Left renal pelvis (tissue), 4 donors: ENCODE measurements at regions not wholly inside any gene's neighbourhood (a gene's known extent, or its start where the extent isn't known, plus 50 kb on each side); places are given as distances from the start of the nearest gene placed in this dataset.

Experiments used
- DNase-seq, 4 donors: peaks; one replicate each; pipeline ENCODE4 v3.0.0-alpha.2; 2013; ENCODE audit warnings: low read depth in 4 of 4, low spot score in 3 of 4

DNA sequence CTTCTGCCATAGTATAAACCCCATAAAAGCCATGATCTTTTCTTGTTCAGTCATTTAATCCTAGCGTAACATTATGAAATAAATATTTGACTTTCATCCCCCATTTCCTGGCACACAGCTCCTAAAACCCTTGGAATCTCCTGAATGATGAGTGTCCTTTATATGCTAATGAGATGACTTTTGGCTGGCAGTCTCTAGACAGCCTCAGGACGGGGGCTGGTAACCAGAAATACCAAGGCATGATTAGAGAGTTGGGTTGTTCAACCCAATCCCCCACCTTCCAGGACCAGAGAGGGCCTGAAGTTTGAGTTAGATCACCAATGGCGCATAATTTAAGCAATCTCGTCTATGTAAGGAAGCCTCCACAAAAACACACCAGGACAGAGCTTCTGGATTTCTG, 1246.1 kb upstream of the TENM4 start:
- DNase-seq: no peak

DNA sequence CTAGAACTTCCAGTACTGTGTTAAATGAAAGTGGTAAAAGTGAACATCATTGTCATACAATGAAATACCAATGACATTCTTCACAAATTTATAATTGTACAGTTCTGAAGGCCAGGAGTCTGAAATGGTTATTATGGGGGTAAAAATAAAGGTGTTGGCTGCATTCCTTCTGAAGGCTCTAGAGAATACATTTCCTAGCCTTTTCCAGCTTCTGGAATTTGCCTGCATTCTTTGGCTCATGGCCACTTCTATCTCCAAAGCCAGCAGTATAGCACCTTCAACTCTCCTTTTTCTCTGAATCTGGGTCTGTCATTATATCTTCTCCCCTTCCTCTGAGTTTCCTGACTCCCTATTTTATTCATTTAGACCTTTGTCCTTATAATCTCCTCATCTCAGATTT, 1232.7 kb upstream of the TENM4 start:
- no peak for DNase-seq

DNA sequence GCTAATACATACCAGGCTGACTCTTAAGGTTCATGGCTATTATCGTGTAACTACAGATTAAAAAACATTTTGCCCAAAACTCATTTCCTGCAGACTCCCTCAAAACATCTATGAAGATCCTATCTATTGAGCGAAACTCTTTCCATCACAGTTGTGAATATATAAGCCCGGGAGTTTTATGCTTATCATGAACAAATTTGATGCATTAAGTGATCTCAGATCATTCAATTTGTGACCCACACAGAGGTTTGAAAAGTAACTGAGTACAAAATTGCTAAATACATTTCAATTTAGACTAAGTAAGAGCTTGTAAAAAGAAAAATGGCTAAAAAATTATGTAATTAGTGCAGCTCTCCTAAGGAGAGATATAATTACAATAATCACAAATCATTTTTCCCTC, 1228.8 kb upstream of the TENM4 start:
- DNase-seq: no peak

DNA sequence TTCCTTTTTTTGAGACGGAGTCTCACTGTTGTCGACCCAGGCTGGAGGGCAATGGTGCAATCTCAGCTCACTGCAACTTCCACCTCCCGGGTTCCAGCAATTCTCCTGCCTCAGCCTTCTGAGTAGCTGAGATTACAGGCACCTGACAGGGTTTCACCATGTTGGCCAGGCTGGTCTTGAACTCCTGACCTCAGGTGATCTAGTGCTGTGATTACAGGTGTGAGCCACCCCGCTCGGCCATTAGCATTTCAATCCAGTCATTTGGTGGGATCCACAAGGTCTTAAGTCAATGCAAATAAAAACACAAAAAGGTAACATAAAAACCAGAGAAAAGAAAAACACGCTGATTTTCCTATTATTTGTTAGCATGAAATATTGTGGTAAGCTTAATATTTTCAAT, 1227.2 kb upstream of the TENM4 start:
- DNase-seq: no peak

DNA sequence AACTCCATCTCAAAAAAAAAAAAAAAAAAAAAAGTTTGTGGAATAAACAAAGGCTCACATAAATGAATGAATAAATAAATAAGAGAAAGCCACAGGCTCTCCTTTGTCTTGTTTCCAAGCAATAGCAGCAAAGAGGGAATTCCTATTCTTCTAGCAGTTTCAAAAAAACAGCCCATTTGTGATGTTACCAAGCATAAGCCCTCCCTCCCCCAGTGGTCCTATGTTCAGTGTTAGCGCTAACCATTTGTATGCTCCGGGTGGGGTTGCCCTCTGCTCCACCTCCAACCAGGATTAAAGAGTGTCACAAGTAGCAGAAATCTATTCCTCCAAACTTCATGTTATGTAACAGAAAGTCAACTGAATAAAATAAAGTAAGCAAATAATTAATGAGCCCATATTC, 1215.0 kb upstream of the TENM4 start:
- no peak for DNase-seq

DNA sequence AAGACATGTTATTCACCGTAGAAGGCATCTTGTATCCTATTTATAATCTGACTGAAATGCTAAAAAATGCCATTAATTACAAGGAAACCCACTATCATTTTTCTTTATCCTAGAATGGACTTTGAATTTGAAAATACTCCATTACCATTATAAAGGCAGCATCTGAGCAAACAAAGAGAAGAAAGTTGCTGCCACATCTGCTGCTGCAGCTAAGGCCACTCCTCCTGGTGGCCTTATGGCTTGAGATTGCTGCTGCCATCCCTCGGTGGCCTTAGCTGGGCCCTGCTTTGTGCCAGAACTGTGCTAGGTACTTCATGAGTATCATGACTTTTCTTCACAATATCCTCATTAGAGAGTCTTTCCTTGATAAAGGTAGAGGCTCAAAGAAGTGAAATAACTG, 1210.1 kb upstream of the TENM4 start:
- no peak for DNase-seq

DNA sequence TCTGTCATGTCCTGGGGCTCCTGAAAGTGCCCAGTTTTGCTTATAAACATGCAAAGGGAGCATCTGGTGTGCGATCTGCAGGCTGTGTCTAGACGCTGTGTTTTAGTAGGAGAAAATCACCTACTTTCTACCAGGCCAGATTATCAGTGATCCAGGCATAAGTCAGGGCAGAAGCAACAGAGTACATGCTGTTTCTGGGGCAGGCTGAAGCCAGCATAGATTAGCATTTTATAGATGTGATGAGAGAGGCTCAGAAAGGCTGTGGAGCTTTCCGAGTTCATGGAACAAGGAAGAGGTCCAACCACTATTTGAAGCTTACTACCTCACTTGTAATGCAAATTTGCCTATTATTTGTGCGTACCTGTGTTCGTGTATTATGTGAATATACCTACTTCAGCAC, 1208.4 kb upstream of the TENM4 start:
- DNase-seq: no peak

DNA sequence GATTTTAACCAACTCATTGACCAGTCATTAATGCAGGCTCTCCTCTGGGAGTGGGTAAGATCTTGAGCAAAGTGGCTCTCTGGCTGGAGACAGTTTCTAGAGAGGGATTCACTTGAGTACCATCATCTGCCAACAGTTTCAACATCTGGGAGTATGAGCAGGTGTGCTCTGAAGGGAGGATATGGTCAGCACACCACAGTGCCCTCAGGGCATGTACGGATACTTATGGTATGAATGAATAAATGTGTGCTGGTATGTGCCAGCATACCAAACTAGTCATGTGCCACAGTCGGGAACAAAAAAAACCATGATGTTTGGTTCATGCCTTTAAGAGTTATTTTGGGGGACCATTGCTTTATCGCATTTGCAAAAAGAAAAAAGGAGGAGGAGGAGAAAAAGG, 1197.5 kb upstream of the TENM4 start:
- DNase-seq: no peak

DNA sequence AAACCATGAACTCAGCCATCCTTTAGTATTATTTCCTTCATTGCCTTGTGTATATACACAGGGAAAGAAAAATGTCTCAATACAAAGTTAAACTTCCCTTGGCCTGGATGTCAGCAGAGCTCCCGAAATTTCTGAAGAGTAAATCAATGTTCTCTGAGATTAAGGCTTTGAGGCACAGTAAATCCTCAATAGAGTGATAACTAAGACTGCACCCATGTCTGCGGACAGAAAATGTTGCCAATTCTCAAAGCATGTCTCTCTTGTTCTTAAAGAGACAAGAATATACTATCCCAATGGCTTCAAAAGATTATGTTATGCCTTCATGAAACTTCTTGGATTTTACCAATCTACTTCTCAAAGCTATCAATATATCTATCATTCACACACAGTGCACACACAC, 1196.7 kb upstream of the TENM4 start:
- DNase-seq: no peak

DNA sequence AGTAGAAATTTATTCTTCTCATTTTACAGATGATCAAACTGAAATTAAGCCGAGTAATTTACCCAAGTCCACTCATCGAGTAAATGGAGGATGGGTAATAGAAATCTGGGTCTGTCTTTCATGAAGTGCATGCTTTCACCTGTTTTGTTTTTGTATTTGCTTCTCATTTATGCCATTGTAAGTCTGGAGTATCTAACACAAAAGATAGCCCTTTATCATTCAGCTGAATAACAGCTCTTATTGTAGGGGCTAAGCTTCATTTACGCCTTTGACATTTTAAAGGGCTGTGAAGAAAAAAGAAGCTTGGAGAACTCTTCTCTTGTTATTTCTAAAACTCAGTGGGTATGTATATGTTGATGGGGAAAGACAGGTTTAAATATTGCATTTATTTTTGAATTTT, 1196.2 kb upstream of the TENM4 start:
- no peak for DNase-seq

DNA sequence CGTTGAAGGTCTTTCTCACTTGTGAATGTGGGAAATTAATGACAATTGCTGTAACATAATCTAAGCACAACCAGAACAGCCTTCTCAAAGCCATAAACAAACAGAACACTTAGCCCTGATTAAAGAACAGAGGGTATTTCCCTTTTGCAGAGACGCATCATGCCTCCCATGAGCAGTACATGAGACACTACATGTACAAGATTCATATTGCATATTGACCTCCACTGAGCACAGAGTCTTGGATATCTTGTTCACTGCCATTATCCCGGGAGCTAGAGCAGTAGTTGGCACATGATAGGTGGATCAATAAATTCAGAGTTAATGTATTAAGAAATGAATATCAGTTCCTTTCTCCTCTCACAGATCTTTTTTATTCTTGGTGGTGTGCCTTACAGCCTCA, 1194.3 kb upstream of the TENM4 start:
- DNase-seq: no peak

DNA sequence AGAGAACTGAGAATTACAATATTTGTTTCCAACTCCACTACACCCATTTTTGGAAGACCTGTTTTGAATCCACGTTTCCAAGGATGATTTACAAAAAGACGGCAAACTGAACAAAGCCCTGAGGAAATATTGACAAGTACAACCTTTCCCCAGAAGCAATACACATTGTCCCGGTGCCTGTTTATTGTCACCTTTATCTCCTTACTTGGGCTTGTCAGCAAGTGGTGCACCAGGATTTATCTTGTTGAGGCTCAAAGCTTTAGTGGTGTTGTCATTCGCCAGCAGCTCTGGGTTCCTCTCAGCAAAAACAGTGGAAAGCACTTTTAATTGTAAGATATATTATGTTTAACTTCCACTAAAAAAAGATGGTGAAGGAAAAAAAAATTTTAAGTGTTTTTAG, 1191.9 kb upstream of the TENM4 start:
- DNase-seq: no peak

DNA sequence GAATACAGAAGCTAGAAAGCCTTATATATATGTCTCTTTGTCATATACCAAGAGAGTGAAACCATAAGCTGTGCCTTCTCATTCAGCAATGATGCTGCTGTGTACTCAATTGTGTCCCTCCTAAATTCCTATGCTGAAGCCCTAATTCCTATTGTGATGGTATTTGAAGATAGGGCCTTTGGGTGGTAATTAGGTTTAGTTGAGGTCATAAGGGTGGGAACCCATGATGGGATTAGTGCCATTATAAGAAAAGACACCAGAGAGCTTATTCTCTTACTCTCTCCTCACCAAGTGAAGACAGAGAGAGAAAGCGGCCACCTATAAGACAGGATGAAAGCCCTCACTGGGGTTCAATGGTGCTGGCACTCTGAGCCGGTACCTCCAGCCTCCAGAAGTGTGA, 1191.3 kb upstream of the TENM4 start:
- DNase-seq: no peak

DNA sequence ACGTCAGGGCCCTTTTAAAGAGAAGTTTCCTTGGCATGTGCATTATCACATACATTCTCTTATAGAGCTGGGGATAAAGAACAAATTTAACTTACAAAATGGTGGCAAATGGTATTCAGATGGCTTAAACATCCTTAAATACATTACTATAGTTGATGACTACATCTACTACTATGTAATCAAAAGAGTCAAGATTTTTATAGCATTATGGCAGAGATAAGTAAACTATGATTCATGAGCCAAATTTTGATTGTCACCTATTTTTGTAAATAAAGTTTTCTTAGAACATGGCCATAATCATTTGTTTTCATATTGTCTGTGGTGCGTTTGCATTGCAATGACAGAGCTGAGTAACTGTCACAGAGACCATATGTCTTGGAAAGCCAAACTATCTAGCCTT, 1188.6 kb upstream of the TENM4 start:
- DNase-seq: no peak

DNA sequence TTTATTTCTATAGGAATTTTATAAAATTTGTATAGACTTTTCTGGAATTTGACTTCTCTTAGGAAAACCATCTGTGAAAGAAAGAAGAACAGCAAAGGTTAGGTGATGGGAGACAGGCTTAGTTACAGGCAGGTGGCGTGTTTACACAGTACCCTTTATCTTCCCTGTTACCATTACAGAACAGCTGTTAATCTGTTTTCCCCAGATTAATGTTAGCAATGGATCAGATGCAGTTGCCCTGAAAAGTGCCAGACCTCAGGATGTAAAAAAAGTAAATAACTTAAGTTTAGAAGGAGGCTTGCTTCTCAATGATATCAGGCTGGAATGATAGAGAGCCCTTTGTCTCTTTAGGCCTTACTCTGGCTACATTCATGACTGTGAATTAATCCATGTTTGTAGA, 1186.5 kb upstream of the TENM4 start:
- no peak for DNase-seq

DNA sequence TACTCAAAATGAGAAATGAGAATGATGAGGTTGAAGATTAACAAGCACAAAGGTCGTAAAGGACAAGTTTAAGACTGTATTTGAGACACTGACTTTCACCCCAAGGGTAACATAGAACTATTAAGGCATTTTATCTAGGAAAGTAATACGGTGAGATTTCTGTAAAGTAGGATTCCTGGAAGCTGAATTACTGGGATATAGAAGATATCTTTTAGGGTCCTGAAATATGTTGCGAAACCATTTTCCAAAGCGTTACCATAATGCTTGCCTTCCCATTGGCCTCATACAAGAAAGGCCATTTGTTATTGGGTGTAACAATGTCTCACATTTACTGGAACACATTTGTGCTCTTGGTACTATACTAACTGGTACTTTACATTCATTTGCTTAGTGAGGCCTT, 1185.9 kb upstream of the TENM4 start:
- DNase-seq: no peak

DNA sequence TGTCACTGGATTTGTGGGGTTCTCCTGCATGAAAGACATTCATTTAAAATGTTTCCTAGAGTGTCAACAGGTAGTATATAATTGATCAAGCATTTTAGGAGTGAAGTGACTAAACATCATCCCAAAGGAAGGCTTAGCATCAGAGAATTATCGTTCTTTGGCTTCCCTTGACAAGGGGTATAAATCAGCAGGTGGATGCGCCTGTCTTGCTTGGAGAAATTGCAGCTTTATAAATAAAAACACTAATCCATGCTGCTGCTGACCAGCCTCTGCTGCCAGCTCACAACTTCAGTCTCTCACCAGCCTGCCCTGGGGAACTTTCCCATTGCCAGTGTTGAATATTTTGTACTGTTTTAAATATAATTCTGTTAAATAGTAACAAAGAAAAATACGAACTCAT, 1184.7 kb upstream of the TENM4 start:
- DNase-seq: no peak

DNA sequence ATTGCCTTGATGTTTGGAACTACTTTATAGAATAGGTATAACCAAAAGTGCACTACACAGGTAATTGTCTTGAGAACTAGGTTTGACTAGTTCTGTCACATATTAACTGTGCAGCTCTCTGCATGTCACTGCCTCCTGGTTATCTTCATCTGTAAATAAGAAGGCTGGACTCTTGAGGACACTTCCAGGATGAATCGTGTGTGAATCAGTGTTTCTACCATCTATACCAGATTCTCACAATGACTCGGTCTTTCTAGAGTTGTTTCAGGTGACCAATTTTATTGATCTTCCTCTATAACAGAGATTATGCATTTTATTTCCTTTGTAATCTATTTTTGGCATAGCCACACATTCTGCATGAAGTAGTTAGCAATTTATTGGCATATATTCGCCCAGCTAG, 1181.0 kb upstream of the TENM4 start:
- no peak for DNase-seq

DNA sequence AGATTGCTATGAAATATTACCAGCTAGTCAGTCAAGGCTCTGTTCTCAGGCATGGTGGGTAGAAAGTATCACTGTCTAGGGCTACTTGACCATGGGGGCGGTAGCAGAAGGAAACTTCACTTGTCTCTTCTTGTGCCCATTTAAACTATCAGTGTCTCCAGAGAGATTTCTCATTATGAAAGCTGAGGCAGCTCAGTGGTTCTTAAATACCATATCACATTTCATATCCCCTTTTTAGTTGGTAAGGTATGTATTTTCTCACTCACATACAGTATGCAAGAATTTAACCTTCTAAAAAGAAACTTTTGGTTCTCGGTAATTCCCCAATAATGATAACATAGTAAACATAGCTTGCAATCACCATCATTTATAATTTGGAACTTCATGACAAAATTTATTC, 1180.0 kb upstream of the TENM4 start:
- no peak for DNase-seq

DNA sequence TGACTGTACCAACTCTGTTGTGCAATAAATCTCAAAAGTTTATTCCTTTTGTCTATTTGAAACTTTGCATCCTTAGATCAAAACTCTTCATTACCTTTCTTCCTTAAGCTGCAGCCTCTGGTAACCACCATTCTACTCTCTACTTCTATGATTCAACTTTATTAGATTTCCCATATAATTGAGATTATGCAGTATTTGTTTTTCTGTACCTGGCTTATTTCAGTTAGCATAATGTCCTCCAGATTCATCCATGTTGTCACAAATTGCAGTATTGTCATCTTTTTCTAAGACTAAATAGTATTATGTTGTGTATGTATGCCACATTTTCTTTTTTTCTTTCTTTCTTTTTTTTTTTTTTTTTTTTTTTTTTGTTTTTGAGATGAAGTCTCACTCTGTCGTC, 1176.3 kb upstream of the TENM4 start:
- DNase-seq: no peak

DNA sequence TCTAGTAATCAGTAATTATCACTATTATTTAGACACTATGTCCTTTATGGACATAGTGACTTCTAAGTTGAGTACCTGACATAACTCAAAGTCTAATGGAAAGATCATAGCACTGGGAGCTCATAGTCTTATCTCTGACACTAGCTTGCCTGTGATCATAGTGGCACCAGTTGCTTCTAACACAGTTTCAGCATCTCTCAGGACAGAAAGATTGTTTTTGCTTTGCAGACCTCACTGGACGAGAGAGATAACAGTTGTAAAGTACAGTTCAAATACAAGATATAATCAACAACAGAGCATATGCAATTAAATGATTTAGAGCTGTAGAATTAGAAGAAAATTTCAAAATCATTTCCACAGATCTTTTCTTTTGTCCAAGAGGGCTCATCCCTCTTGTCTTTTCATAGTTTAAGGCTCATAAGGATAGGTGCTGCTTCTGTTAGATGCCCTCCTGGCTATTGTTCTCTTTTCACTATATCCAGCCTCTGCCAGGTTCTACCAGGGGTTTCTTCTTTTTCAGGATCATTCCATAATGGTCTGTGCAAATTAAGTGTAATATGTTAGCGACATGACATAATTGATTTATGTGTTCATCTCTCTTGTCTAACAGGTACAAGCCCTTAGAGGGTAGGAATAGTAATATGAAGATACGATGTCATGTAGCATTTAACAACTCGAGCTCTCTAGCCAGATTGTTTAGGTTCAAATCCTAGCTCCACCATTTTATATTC, 1175.4 kb upstream of the TENM4 start:
- no peak for DNase-seq

DNA sequence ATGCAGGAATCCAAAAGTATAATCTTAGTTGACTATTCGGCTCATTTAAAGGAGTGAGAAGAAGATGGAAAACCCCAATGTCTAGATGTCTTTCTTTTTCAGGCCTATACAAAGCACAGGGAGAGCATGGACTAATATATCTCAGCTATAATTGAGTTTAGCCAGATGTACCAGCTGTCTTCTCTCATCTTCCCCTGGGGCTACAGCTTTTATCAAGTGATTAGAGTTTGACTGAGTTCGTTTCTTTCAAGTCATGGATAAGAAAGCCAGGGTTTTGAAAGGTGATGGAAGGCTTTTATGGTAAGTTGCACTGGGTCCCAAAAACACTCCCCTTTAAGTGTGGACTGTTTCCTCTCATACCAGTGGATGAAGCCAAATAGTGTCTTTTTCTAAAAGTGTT, 1172.8 kb upstream of the TENM4 start:
- no peak for DNase-seq

DNA sequence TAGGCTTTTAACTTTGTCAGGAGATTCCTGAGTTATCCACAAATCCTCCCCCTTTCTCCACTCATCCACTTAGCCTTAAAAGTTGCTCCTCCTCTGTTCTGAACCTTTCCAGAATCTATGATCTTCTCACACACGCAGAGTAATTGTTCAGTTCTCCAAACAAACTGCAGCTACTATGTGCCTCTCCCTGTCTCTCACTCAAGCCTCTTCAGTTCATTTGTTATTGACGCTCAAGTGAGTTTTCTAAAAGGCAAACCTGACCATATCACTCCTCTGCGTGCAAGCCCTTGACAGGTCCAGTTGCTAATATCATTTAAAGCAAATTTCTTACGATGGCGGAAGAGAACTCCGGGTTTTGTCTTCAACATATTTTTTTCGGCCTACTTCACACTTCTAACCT, 1169.7 kb upstream of the TENM4 start:
- no peak for DNase-seq
